Endothelial cell of umbilical vein (primary cell): ENCODE measurements at regions not wholly inside any gene's neighbourhood (a gene's known extent, or its start where the extent isn't known, plus 50 kb on each side); places are given as distances from the start of the nearest gene placed in this dataset.

ENCODE experiments used
- EZH2 ChIP-seq: IDR thresholded peaks from 2 replicates; pipeline ENCODE4 v1.6.1; 2012; ENCODE audit warnings: borderline replicate concordance, low read depth, mild to moderate bottlenecking, moderate library complexity, low read length, inconsistent platforms; ENCODE audit not compliant: severe bottlenecking
- FOS ChIP-seq: IDR thresholded peaks from 2 replicates; pipeline ENCODE4 v1.6.1; 2011; ENCODE audit warnings: mild to moderate bottlenecking, low read length, moderate library complexity, borderline replicate concordance; ENCODE audit not compliant: insufficient read depth
- GATA2 ChIP-seq: IDR thresholded peaks from 2 replicates; pipeline ENCODE4 v1.7.0; 2011; ENCODE audit warnings: low read depth, mild to moderate bottlenecking, moderate library complexity, mixed read lengths, low read length; ENCODE audit not compliant: insufficient read length, insufficient read depth
- JUN ChIP-seq: IDR thresholded peaks from 2 replicates; pipeline ENCODE4 v1.6.1; 2011; ENCODE audit warnings: borderline replicate concordance, low read depth; ENCODE audit not compliant: insufficient read length, insufficient read depth
- MYC ChIP-seq: IDR thresholded peaks from one replicate; pipeline ENCODE4 v1.6.1; 2011; ENCODE audit warnings: mild to moderate bottlenecking, low read depth, low read length
- POLR2A ChIP-seq: IDR thresholded peaks from 2 replicates; pipeline ENCODE4 v1.6.1; 2012; ENCODE audit warnings: low read depth, mild to moderate bottlenecking, control low read depth, low read length
- POLR2AphosphoS5 ChIP-seq: IDR thresholded peaks from 2 replicates; pipeline ENCODE4 v1.6.1; 2012; ENCODE audit warnings: low read depth, mild to moderate bottlenecking, control low read depth, low read length, moderate library complexity; ENCODE audit not compliant: insufficient read depth
- TF ChIP-seq, protein P1 (sequence below), 2 donors: IDR thresholded peaks; 1 replicate in 1 of 2; 2 replicates in 1 of 2; pipeline ENCODE4 v1.5.1; 2011; ENCODE audit warnings: low read length in 2 of 2, mild to moderate bottlenecking in 2 of 2, moderate library complexity in 2 of 2, control low read depth in 1 of 2, inconsistent platforms in 1 of 2, low read depth in 1 of 2; ENCODE audit not compliant: insufficient read depth in 1 of 2; ENCODE audit errors: extremely low read depth in 1 of 2
- TF ChIP-seq, protein P2 (sequence below): IDR thresholded peaks from 2 replicates; pipeline ENCODE4 v1.6.1; 2011; ENCODE audit not compliant: insufficient read depth, insufficient read length

DNA sequence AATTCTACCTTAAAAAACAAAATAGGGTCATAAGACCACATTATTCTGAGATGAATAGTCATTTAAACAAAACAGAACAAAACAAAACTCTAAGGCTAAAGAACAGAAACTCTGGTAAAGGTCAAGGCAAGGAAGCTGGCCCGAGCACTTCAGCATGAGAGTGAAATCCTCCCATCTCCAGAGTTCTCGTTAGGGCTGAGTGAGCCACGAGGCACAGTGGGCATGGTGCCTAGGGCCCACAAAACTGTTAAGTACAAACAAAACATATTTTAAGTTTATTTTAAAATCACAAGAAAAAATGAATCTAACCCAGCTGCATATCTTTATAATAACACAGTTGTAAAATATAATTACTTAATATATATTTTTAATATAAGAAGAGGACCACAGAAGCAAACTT lies 417.8 kb upstream of the GBE1 start:
- TF ChIP-seq, protein P1, sequence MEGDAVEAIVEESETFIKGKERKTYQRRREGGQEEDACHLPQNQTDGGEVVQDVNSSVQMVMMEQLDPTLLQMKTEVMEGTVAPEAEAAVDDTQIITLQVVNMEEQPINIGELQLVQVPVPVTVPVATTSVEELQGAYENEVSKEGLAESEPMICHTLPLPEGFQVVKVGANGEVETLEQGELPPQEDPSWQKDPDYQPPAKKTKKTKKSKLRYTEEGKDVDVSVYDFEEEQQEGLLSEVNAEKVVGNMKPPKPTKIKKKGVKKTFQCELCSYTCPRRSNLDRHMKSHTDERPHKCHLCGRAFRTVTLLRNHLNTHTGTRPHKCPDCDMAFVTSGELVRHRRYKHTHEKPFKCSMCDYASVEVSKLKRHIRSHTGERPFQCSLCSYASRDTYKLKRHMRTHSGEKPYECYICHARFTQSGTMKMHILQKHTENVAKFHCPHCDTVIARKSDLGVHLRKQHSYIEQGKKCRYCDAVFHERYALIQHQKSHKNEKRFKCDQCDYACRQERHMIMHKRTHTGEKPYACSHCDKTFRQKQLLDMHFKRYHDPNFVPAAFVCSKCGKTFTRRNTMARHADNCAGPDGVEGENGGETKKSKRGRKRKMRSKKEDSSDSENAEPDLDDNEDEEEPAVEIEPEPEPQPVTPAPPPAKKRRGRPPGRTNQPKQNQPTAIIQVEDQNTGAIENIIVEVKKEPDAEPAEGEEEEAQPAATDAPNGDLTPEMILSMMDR (IDR thresholded peaks at IDR 0.05; ENCODE audit: extremely low read depth in 1 of 2, insufficient read depth in 1 of 2, low read depth in 1 of 2, low read length in 2 of 2) = no peak
- TF ChIP-seq EZH2 = no peak
- TF ChIP-seq POLR2A = no peak
- no peak for TF ChIP-seq POLR2AphosphoS5
- TF ChIP-seq JUN = no peak
- TF ChIP-seq FOS = no peak
- TF ChIP-seq, protein P2, sequence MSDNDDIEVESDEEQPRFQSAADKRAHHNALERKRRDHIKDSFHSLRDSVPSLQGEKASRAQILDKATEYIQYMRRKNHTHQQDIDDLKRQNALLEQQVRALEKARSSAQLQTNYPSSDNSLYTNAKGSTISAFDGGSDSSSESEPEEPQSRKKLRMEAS = no peak
- no peak for TF ChIP-seq MYC
- TF ChIP-seq GATA2 = no peak
